Esophagus muscularis mucosa (tissue), 4 donors: ENCODE measurements at regions not wholly inside any gene's neighbourhood (a gene's known extent, or its start where the extent isn't known, plus 50 kb on each side); places are given as distances from the start of the nearest gene placed in this dataset.

Source experiments
- DNase-seq: peaks from one replicate; pipeline ENCODE4 v3.0.0-alpha.2; 2017; ENCODE audit errors: extremely low spot score
- H3K27ac ChIP-seq, 4 donors: fragments of 200-600 bp; sonication (generic); replicated peaks in 1 of 4; 1 replicate in 3 of 4; 2 replicates in 1 of 4; pipeline ENCODE4 v1.5.1; 2016 to 2019; ENCODE audit warnings: mild to moderate bottlenecking in 1 of 4
- H3K27me3 ChIP-seq, 4 donors: fragments of 200-600 bp; sonication (generic); one replicate each; pipeline versions ENCODE4 v1.5.1 to v1.6.0; 2016 to 2019
- H3K36me3 ChIP-seq, 4 donors: fragments of 200-600 bp; sonication (generic); one replicate each; pipeline ENCODE4 v1.5.1; 2016 to 2019
- H3K4me1 ChIP-seq, 4 donors: fragments of 200-600 bp; sonication (generic); one replicate each; pipeline ENCODE4 v1.5.1; 2016 to 2019
- H3K4me3 ChIP-seq, 4 donors: fragments of 200-600 bp; sonication (generic); 1 replicate in 2 of 4; 2 replicates in 2 of 4; pipeline ENCODE4 v1.5.1; 2016 to 2019; ENCODE audit warnings: mild to moderate bottlenecking in 4 of 4, moderate library complexity in 1 of 4
- H3K9me3 ChIP-seq, 4 donors: fragments of 200-600 bp; sonication (generic); 1 replicate in 3 of 4; 2 replicates in 1 of 4; pipeline ENCODE4 v1.5.1; 2016 to 2019
- EP300 ChIP-seq: sonication (generic); formaldehyde crosslinking; IDR thresholded peaks from one replicate; pipeline ENCODE4 v1.6.1; 2017; ENCODE audit warnings: antibody characterized with exemption
- POLR2A ChIP-seq: fragments of 450-650 bp; IDR thresholded peaks from one replicate; pipeline ENCODE4 v1.6.1; 2017; ENCODE audit warnings: antibody characterized with exemption, moderate library complexity, mild to moderate bottlenecking, low read depth
- POLR2AphosphoS5 ChIP-seq, 2 donors: sonication (generic); formaldehyde crosslinking; IDR thresholded peaks; one replicate each; pipeline ENCODE4 v1.6.1; 2017; ENCODE audit warnings: antibody characterized with exemption in 2 of 2
- WGBS: methylation state at CpG from one replicate; pipeline ENCODE4 v1.1.5; 2018; 5-methylcytosine and 5-hydroxymethylcytosine counted together
- intact Hi-C: fragments of 100-400 bp; cut with DNase I; formaldehyde crosslinking; loops from one replicate; pipeline ENCODE4 v1.15.1; 2023
- TF ChIP-seq, protein P1 (sequence below), 3 experiments: fragments of 200-600 bp in 2 of 3; fragments of 450-650 bp in 1 of 3; sonication (generic) in 2 of 3; IDR thresholded peaks; one replicate each; pipeline ENCODE4 v1.5.1; 2017 to 2019; ENCODE audit warnings: antibody characterized with exemption in 3 of 3, mild to moderate bottlenecking in 2 of 3, moderate library complexity in 1 of 3

DNA sequence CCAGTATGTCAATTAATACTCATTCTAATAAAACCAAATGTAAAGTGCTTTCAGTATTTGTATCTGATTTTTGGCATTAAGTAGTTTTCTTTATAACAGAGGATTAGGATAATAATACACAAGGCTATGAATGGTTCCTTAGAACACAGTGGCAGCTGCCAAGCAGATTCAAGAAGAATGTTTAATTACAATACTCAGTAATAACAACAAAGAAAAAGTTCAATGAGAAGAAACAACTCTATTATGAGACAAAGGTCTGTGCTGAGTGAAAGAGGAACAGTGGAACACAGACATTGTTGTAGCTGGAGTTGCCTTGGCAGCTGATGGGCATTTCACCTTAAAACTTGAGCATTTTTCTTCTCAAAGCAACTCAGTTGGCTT, 502.6 kb upstream of the NR3C2 start:
- TF ChIP-seq EP300 (no peak), POLR2AphosphoS5 (IDR thresholded peaks at IDR 0.05) (no peak), POLR2A (no peak)
- TF ChIP-seq, protein P1, sequence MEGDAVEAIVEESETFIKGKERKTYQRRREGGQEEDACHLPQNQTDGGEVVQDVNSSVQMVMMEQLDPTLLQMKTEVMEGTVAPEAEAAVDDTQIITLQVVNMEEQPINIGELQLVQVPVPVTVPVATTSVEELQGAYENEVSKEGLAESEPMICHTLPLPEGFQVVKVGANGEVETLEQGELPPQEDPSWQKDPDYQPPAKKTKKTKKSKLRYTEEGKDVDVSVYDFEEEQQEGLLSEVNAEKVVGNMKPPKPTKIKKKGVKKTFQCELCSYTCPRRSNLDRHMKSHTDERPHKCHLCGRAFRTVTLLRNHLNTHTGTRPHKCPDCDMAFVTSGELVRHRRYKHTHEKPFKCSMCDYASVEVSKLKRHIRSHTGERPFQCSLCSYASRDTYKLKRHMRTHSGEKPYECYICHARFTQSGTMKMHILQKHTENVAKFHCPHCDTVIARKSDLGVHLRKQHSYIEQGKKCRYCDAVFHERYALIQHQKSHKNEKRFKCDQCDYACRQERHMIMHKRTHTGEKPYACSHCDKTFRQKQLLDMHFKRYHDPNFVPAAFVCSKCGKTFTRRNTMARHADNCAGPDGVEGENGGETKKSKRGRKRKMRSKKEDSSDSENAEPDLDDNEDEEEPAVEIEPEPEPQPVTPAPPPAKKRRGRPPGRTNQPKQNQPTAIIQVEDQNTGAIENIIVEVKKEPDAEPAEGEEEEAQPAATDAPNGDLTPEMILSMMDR (IDR thresholded peaks at IDR 0.05) = no peak
- H3K27me3 ChIP-seq = no peaks in the 10 kb centered on the region
- H3K36me3 ChIP-seq = no peaks in the 10 kb centered on the region
- H3K27ac ChIP-seq = no peak overlapping the region
- intact Hi-C loops = no loop called here
- H3K9me3 ChIP-seq = no peaks in the 10 kb centered on the region
- no peak for DNase-seq
- peaks cover 0 to 1% (median 0%) of the 10 kb centered on the region in 4 donors for H3K4me1 ChIP-seq
- H3K4me3 ChIP-seq = no peak overlapping the region

- no peak for DNase-seq
- Histone ChIP-seq H3K27me3 (no peaks in the 10 kb centered on the region), H3K36me3 (no peaks in the 10 kb centered on the region), H3K4me1 (no peaks in the 10 kb centered on the region), H3K27ac (no peak overlapping the region), H3K4me3 (no peak overlapping the region), H3K9me3 (no peaks in the 10 kb centered on the region)
- WGBS = 88% methylated on average over 10 of the region's 10 CpGs
- intact Hi-C loops = no loop called here
- TF ChIP-seq POLR2A = no peak
- TF ChIP-seq, protein P1 (IDR thresholded peaks at IDR 0.05) = no peak
- no peak for TF ChIP-seq POLR2AphosphoS5 (IDR thresholded peaks at IDR 0.05)
- no peak for TF ChIP-seq EP300
These were observed 502.1 kb upstream of the NR3C2 start for GRCh38 chr4:148944136-148944838.

- Histone ChIP-seq H3K36me3 (no peaks in the 10 kb centered on the region), H3K4me3 (no peak overlapping the region), H3K4me1 (no peaks in the 10 kb centered on the region), H3K27me3 (no peaks in the 10 kb centered on the region), H3K9me3 (no peaks in the 10 kb centered on the region), H3K27ac (no peak overlapping the region)
- intact Hi-C loops = no loop called here
- DNase-seq = no peak
- TF ChIP-seq, protein P1 (IDR thresholded peaks at IDR 0.05) = no peak
- TF ChIP-seq POLR2A (no peak), EP300 (no peak)
- WGBS = 87% methylated on average over 3 of the region's 3 CpGs
These were observed 492.8 kb upstream of the NR3C2 start for GRCh38 chr4:148934926-148935578.

- peaks cover 0 to 20% (median 14%) of the 10 kb centered on the region in 4 donors for H3K4me1 ChIP-seq
- intact Hi-C loops = no loop called here
- DNase-seq = no peak
- H3K27me3 ChIP-seq = no peaks in the 10 kb centered on the region
- 42% methylated on average over 3 of the region's 3 CpGs for WGBS
- no peak overlapping the region for H3K27ac ChIP-seq
- H3K4me3 ChIP-seq = no peak overlapping the region
- no peaks in the 10 kb centered on the region for H3K9me3 ChIP-seq
- no peak for TF ChIP-seq POLR2A
- TF ChIP-seq, protein P1 (IDR thresholded peaks at IDR 0.05) = no peak
- no peak for TF ChIP-seq EP300
- no peak for TF ChIP-seq POLR2AphosphoS5 (IDR thresholded peaks at IDR 0.05)
- no peaks in the 10 kb centered on the region for H3K36me3 ChIP-seq
These were observed 484.4 kb upstream of the NR3C2 start for GRCh38 chr4:148926276-148927260.
